GM21515 (cell line): ENCODE measurements at regions not wholly inside any gene's neighbourhood (a gene's known extent, or its start where the extent isn't known, plus 50 kb on each side); places are given as distances from the start of the nearest gene placed in this dataset.

Experiments used
- ATAC-seq: cut with Tn5 transposase; IDR thresholded peaks from one replicate; pipeline ENCODE4 v1.9.1; 2021; ENCODE audit not compliant: unreplicated experiment

DNA sequence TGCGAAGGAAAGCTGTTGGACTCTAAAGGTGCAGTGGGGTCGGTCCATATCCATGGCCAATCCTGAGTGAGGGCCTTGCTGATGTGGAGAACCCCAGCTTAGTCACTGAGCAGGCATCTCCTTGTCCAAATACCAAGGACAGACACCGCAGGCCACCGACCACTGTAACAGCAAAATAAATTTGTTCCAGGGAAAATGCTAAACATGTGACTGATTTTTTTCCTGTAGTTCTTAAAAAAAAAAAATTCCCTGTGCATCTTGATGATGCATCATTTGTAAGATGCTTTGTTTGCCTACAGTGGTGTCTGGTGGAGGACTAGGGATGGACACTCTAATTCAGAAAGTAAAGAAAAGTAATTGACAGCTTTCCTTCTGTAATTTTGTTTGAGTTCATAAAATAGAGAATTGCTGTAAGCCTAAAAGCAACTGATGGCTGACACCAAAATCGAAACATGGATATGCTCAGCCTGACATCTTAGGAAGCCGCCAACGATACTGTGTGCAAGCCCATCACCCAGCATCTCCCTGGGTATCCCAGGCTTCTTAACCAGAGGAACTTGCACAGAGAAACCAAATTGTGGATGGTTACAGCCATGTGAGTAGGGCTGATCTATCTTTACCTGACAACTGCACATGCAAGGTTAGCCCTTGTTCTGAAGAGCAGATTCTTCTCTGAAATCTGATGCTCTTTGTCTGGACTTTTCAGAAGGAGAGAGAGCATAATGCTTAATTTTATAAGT is 188.6 kb downstream of the ARL4C start:
- ATAC-seq = no peak

- ATAC-seq = no peak
These were observed 189.4 kb downstream of the ARL4C start for GRCh38 chr2:234307322-234307961.

DNA sequence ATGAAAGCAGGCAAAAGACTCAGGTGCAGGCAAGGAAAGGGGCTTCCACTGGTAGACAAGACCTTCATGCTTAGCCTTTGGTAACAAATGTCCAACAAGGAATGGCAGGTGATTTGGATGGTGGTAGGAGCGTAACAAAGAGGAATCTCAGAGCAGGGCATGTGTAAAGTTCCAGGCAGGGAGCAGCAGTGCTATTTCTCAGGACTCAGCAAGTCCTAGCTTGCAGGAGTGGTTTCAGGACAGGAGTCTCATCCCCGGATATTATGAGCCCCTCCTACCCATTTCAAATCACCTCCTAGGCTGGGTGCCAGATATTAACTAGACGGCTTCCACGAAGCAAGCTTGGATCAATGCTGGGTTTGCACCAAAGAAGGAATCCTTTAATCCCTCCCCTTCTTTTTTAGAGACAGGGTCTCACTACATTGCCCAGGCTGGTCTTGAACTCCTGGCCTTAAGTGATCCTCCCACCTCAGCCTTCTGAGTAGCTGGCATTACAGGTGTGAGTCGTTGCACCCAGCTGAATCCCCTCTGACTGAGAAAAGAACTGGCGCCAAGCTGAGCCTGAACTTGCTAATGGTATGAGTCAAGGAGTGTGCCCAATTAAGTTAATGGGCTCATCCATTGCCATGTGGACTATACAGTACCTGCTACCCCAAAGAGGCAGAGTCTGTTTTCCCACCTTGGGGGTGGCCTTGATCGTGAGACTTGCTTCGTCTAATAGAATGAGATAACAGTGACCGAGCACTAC is 190.3 kb downstream of the ARL4C start:
- ATAC-seq = no peak

GRCh38 chr2:234305846-234306245 is 191.0 kb downstream of the ARL4C start:
- ATAC-seq = no peak

GRCh38 chr2:234304950-234305349 is 191.9 kb downstream of the ARL4C start:
- ATAC-seq = no peak

DNA sequence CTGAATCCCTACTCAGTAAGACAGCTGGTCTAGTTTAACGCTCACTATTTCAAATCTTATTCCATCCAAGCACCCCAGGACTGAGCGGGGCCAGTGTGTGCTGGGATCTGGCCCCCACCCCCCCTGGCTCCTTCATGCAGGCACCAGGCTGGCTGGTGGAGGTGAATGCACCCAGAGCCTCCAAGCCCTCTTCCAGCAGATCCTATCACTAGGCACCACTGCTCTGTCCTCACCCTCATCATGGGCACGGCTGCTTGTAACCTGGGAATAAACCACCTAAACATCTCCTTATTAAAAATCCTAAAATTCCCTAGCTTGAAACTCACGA is 194.3 kb downstream of the ARL4C start:
- no peak for ATAC-seq

DNA sequence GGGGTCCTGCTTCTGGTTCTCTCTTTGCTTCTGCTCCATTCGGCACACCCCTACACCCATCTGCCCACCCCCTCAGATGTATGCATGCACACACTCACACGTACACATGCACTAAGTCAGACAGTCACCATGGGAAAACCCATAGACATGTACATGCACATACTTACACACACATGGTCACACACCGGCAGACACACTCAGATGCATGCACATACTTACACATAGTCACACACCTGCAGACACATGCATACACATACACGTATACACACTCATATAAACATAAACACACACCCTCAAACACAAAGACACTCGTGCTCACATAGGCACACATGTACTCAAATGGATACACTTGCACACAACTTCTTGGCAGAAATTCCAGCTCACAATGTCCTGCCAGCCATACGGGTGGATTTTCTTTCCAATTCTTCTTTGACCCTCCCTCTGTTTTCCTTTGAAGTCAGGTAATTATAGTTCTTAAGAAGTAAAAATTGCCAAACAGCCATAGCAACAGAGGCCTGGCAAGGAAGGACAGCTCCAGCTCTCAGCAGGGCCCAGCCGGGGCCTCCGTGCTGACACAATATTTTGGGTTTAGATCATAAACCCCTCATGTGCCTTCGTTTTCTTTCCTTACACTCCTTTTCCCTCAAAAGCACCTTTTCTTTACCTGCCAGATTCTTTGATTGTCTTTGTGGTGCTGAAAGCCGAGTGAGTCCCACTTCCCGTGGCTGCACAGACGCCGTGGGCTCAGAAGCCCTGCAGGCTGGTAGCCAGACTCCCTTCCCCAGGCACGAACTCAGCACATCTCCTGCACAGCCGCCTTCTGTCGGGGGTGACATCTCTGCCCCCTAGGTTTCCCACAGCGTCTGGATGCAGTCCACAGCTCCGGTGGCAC is 195.7 kb downstream of the ARL4C start:
- ATAC-seq = no peak

- no peak for ATAC-seq
These were observed 196.4 kb downstream of the ARL4C start for GRCh38 chr2:234300391-234300925.

DNA sequence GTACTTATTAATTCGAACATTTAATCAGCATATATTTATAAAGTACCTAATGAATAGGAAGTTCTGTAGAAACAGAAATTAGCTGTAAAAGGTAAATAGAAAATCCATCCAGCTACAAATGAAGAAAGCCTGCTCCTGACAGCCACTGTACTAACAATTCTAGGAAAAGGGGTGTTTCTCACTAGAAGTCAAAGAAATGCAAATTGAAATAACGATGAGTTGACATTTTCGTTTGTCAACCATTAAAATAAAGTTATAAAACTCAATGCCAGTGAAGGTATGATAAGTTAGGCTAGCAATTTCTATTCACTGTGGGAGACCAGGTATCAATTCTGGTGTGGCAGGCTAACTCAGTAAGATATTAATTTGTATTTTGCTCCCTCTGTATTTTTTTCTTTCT is 198.0 kb downstream of the ARL4C start:
- no peak for ATAC-seq

DNA sequence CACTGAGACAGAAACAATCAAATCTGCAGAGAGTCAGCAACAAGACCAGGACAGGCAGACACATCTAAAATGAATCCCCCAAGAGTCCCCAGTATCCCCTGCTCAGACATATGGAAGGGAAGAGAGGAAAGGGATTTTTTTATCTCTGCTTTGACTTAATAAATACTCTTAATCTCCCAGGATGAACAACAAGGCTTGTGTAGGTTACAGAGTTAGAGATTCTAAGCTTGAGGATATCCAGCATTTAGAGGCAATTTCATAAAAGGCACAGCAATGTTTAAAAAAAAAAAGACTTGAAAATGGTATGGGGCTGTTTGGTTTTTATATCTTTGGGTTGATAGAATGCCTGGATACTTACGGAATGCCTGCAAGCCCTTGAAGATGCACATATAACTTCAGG is 199.9 kb downstream of the ARL4C start:
- ATAC-seq = no peak

GRCh38 chr2:234293973-234294372 is 202.9 kb downstream of the ARL4C start:
- ATAC-seq = no peak

- ATAC-seq = peak; percentile 5
These were observed 204.0 kb downstream of the ARL4C start for GRCh38 chr2:234292962-234293243.

DNA sequence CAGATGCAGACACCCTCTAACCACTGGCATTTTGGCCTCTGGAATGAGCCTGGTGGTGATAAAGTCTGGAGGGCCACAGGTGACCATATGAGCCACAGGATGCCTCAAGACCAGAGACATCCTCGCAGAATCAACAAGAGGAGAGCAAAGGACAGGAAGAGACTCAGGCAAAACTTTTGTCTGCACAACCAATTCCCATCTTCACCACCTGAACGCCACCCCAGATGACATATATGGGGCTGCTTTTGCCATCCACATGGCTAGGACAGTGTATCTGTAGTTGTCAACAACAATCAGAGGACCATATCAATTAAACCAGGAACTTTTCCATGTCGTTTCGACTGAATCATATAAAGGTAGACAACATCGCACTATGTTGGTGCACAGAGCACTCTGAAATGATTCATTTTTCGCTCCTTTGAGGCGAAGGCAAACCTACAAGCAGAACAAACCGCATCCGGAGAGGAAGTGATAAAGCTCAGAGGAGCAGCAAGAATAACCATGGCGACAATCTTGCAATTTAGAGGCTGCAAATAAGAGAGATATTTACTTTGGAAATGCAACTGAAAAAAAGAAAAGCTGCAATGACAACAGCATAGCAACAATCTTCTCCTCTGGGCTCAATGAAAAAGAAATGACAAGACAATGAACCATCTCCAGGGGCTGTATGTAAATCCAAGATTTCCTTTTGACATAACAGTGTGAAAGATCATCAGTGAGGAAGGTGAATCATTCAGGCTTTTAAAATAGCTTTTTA is 204.5 kb downstream of the ARL4C start:
- ATAC-seq = peak; percentile 72

GRCh38 chr2:234291765-234292204 is 205.1 kb downstream of the ARL4C start:
- peak; percentile 12 for ATAC-seq

GRCh38 chr2:234290671-234291070 is 206.2 kb downstream of the ARL4C start:
- ATAC-seq = no peak

GRCh38 chr2:234289834-234290590 is 206.9 kb downstream of the ARL4C start:
- ATAC-seq = no peak

DNA sequence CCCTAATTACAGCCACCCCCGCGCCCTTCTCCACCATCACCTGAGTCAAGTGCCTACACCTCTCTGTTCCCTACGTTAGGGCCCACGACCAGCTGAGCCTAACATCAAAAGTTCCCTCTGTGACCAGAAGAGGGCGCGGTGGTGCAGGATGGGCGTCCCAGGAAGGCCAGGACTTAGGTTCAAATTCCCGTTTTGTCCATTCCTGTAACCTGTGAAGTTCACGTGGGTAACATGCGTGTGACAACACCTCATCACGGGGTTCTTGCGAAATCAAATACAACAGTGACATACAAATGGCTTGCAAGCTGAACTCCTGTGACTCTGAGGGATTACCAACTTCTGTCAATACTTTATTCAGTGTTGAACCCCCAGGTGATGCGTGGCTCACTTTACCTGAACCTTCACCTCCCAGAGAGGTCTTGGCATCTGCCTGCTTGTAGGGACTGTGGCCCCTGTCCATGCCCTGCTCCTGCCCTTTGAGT is 207.9 kb downstream of the ARL4C start:
- no peak for ATAC-seq

DNA sequence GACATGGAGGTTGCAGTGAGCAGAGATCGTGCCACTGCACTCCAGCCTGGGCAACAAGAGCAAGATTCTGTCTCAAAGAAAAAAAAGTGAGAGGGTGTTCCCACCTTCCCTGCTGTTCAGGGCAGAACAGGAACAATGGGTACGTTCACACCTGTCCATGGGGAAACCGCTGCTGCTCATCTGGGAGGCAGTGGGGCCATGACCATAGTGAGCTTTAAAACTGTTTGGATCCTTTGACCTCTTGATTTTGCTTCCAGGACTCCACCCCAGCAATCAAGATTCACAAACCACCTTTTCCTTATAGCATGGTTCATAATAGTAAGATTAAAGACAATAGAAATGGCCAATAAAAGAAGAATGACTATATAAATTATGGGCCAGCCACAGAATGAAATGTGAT is 209.2 kb downstream of the ARL4C start:
- ATAC-seq = no peak

DNA sequence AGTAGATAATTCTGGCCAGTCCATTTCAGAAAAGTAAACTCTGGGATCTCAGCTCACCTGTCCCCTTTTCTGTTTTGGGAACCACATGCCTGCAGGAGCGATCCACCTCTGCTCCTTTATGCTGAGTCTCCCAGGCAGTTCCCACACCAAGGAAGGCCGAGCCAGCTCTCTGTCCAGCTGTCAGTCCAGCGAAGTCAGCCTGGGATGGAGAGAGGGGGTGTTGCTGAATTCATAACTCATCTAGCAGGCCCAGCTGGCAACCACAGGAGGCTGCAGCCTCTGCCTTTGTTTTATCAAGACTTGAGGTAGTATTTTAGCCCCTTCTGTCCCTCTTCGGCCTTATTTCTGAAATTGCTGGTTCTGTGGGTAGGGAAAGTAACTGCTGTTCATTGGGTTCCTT is 209.9 kb downstream of the ARL4C start:
- no peak for ATAC-seq
